ENCODE measurements at regions not wholly inside any gene's neighbourhood (a gene's known extent, or its start where the extent isn't known, plus 50 kb on each side); places are given as distances from the start of the nearest gene placed in this dataset.
"Not testable (repeated sequence)": the region's sequence is repeated elsewhere in the genome, so short reads cannot be mapped to it uniquely, and the experiment has no call there.

DNA sequence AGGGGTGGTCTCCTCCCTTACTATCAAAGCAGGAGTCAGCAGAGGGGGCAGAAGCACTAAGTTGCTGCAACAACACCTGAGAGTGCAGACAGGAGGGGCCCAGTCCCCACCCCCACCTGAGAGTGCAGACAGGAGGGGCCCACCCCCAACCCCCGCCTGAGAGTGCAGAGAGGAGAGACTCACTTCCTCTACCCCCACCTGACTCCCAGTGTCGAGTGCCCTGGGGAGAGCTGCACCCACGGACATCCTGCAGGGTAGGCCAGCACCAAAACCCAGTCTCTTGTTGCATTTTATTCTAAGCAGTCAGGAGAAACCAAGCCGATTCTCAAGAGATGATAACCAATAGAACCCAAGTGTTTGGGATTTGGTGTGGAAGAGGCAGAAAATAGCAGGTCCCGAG, 78.4 kb downstream of the NAPG start:
- TF ChIP-seq, protein P1, sequence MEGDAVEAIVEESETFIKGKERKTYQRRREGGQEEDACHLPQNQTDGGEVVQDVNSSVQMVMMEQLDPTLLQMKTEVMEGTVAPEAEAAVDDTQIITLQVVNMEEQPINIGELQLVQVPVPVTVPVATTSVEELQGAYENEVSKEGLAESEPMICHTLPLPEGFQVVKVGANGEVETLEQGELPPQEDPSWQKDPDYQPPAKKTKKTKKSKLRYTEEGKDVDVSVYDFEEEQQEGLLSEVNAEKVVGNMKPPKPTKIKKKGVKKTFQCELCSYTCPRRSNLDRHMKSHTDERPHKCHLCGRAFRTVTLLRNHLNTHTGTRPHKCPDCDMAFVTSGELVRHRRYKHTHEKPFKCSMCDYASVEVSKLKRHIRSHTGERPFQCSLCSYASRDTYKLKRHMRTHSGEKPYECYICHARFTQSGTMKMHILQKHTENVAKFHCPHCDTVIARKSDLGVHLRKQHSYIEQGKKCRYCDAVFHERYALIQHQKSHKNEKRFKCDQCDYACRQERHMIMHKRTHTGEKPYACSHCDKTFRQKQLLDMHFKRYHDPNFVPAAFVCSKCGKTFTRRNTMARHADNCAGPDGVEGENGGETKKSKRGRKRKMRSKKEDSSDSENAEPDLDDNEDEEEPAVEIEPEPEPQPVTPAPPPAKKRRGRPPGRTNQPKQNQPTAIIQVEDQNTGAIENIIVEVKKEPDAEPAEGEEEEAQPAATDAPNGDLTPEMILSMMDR (IDR thresholded peaks at IDR 0.05; ENCODE audit: low read length, missing control alignments), result no peak
- DNase-seq (ENCODE audit: low read depth), result no peak
- H3K4me3 ChIP-seq (replicated peaks; ENCODE audit: low read depth, low read length), result no peak overlapping the region

GRCh38 chr18:10606881-10607280, 81.1 kb downstream of the NAPG start:
- not testable (repeated sequence) for H3K4me3 ChIP-seq (replicated peaks; ENCODE audit: low read depth, low read length); DNase-seq (ENCODE audit: low read depth)

DNA sequence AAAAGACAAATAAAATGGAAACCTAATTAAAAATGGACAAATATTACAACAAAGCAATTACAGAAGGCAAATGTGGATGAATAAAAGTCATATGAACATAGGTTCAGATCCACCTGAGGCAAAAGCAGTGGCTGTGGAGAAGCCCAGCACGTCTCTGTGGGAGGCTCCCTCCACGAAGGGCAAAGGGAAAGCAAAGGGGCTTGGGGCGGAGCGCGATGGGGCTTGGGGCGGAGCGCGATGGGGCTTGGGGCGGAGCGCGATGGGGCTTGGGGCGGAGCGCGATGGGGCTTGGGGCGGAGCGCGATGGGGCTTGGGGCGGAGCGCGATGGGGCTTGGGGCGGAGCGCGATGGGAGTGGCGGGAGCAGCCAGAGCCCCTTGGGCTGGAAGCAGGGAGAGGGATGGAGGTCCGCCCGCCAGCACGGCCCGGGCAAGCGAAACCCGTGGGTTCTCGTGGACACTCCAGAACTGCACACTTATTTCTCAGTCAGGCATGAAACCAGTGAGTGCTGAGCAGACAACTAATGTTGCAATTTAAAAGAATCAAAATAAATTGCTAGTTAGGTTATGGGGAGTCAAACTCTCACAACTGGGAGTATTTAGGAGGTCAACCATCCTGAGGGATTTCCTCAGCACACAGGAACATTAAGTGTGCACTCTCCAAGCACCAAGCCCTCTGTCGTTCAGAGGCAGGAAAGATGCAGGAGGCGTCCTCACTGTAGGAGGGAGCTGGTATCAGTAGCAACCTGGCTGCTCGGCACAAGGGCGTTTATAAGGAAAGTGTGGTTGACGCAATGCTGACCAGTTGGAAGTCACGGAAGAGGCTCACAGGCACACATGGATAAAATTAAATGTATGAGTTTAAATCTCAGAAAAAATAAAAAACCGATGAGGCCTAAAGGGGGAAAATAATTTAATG, 81.8 kb downstream of the NAPG start:
- H3K4me3 ChIP-seq (replicated peaks; ENCODE audit: low read depth, low read length); DNase-seq (ENCODE audit: low read depth): not testable (repeated sequence)

- DNase-seq (ENCODE audit: low read depth); H3K4me3 ChIP-seq (replicated peaks; ENCODE audit: low read depth, low read length): not testable (repeated sequence)
Observed at GRCh38 chr18:10608450-10608849, 82.6 kb downstream of the NAPG start.

DNA sequence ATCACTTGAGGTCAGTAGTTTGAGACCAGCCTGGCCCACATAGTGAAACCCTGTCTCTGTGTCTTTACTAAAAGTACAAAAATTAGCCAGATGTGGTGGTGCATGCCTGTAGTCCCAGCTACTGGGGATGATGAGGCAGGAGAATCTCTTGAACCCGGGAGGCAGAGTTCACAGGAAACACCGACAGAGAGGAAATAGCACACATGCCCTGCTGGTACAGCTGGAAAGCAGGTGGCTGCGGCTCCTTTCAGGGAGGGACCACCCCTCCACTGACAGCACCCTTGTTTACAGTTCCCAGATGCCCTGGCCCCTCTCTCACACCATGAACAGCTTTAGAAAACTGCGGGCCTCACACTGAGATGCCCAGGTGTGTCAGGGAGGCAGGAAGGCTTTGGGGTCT, 83.2 kb downstream of the NAPG start:
- not testable (repeated sequence) for H3K4me3 ChIP-seq (replicated peaks; ENCODE audit: low read depth, low read length); DNase-seq (ENCODE audit: low read depth)

GRCh38 chr18:10613226-10613625, 87.4 kb downstream of the NAPG start:
- not testable (repeated sequence) for H3K4me3 ChIP-seq (replicated peaks; ENCODE audit: low read depth, low read length); DNase-seq (ENCODE audit: low read depth)

GRCh38 chr18:10616714-10617113, 90.9 kb downstream of the NAPG start:
- not testable (repeated sequence) for H3K4me3 ChIP-seq (replicated peaks; ENCODE audit: low read depth, low read length)
- DNase-seq (ENCODE audit: low read depth), result peak; percentile 9

GRCh38 chr18:10618797-10619196, 93.0 kb downstream of the NAPG start:
- DNase-seq (ENCODE audit: low read depth), result not testable (repeated sequence)

GRCh38 chr18:10619280-10619679, 93.5 kb downstream of the NAPG start:
- not testable (repeated sequence) for H3K4me3 ChIP-seq (replicated peaks; ENCODE audit: low read depth, low read length); DNase-seq (ENCODE audit: low read depth)

More at GRCh38 chr18:10618797-10619196, 93.0 kb downstream of the NAPG start:
- H3K4me3 ChIP-seq (replicated peaks; ENCODE audit: low read depth, low read length), result not testable (repeated sequence)

DNA sequence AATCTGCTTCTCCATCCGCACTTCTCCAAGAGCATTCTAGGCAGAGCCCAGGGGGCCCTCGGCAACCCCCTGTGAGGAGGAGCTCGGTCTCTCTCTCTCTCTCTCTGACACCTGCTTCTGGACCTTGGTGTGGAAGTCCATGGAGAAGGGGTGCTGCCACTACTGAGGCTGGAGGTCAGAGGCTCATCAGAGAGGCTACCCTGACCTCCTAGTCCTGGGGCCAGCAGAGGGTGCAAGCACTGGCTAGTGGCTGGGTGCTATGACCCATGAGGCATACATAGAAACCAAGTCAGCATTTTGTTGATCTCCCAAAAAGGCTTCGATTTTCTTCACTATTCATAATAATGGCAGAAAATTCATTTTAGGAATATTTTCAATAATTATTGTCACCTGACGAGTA, 94.0 kb downstream of the NAPG start:
- DNase-seq (ENCODE audit: low read depth); H3K4me3 ChIP-seq (replicated peaks; ENCODE audit: low read depth, low read length): not testable (repeated sequence)
